ENCODE measurements at regions not wholly inside any gene's neighbourhood (a gene's known extent, or its start where the extent isn't known, plus 50 kb on each side); places are given as distances from the start of the nearest gene placed in this dataset.
A peak's percentile ranks its signal among the peaks of the same experiment; 100 is the strongest.

- no peak for DNase-seq (ENCODE audit: low spot score)
These were observed 286.5 kb downstream of the PCDH17 start for GRCh38 chr13:57918086-57918485.

- DNase-seq (ENCODE audit: low spot score), result no peak
These were observed 287.4 kb downstream of the PCDH17 start for GRCh38 chr13:57918913-57919312.

GRCh38 chr13:57925250-57925649 is 293.7 kb downstream of the PCDH17 start:
- DNase-seq (ENCODE audit: low spot score), result peak; percentile 2

- DNase-seq (ENCODE audit: low spot score), result no peak
These were observed 294.2 kb downstream of the PCDH17 start for GRCh38 chr13:57925751-57926150.

- DNase-seq (ENCODE audit: low spot score), result no peak
These were observed 300.5 kb downstream of the PCDH17 start for GRCh38 chr13:57932061-57932460.

- DNase-seq (ENCODE audit: low spot score), result no peak
These were observed 302.1 kb downstream of the PCDH17 start for GRCh38 chr13:57933606-57934005.

GRCh38 chr13:57935965-57936364 is 304.4 kb downstream of the PCDH17 start:
- no peak for DNase-seq (ENCODE audit: low spot score)

- DNase-seq (ENCODE audit: low spot score), result no peak
These were observed 314.8 kb downstream of the PCDH17 start for GRCh38 chr13:57946361-57946760.

- DNase-seq (ENCODE audit: low spot score), result no peak
These were observed 317.3 kb downstream of the PCDH17 start for GRCh38 chr13:57948884-57949283.

- DNase-seq (ENCODE audit: low spot score), result no peak
These were observed 338.4 kb downstream of the PCDH17 start for GRCh38 chr13:57969951-57970350.

- DNase-seq (ENCODE audit: low spot score), result no peak
These were observed 338.9 kb downstream of the PCDH17 start for GRCh38 chr13:57970404-57970803.

GRCh38 chr13:57982782-57983181 is 351.2 kb downstream of the PCDH17 start:
- no peak for DNase-seq (ENCODE audit: low spot score)

- DNase-seq (ENCODE audit: low spot score), result no peak
These were observed 356.7 kb downstream of the PCDH17 start for GRCh38 chr13:57988276-57988675.

- no peak for DNase-seq (ENCODE audit: low spot score)
These were observed 359.5 kb downstream of the PCDH17 start for GRCh38 chr13:57991041-57991440.

GRCh38 chr13:57992416-57992815 is 360.9 kb downstream of the PCDH17 start:
- no peak for DNase-seq (ENCODE audit: low spot score)

- no peak for DNase-seq (ENCODE audit: low spot score)
These were observed 365.2 kb downstream of the PCDH17 start for GRCh38 chr13:57996717-57997116.

- no peak for DNase-seq (ENCODE audit: low spot score)
These were observed 373.2 kb downstream of the PCDH17 start for GRCh38 chr13:58004751-58005150.

GRCh38 chr13:58018020-58018419 is 386.5 kb downstream of the PCDH17 start:
- DNase-seq (ENCODE audit: low spot score), result no peak

- no peak for DNase-seq (ENCODE audit: low spot score)
These were observed 387.3 kb downstream of the PCDH17 start for GRCh38 chr13:58018865-58019264.

- no peak for DNase-seq (ENCODE audit: low spot score)
These were observed 392.6 kb downstream of the PCDH17 start for GRCh38 chr13:58024103-58024502.

GRCh38 chr13:58025821-58026220 is 394.3 kb downstream of the PCDH17 start:
- DNase-seq (ENCODE audit: low spot score), result no peak

GRCh38 chr13:58032676-58033460 is 401.3 kb downstream of the PCDH17 start:
- DNase-seq (ENCODE audit: low spot score), result no peak

- DNase-seq (ENCODE audit: low spot score), result no peak
These were observed 412.4 kb downstream of the PCDH17 start for GRCh38 chr13:58043971-58044370.

- no peak for DNase-seq (ENCODE audit: low spot score)
These were observed 417.1 kb downstream of the PCDH17 start for GRCh38 chr13:58048670-58049069.

All from kidney capillary endothelial cell (primary cell).